GM12878 (cell line): ENCODE measurements at regions not wholly inside any gene's neighbourhood (a gene's known extent, or its start where the extent isn't known, plus 50 kb on each side); places are given as distances from the start of the nearest gene placed in this dataset.

Source experiments
- FOXK2 ChIP-seq: fragments of 450-650 bp; IDR thresholded peaks from 2 replicates; pipeline ENCODE4 v1.6.1; 2017; ENCODE audit warnings: mild to moderate bottlenecking, moderate library complexity
- POLR2AphosphoS2 ChIP-seq: IDR thresholded peaks from 2 replicates; pipeline ENCODE4 v1.6.1; 2011; ENCODE audit warnings: low read depth, mild to moderate bottlenecking, low read length, improper control_type of control experiment, moderate library complexity
- SMAD1 ChIP-seq: fragments of 450-650 bp; IDR thresholded peaks from 2 replicates; pipeline ENCODE4 v1.6.1; 2018; ENCODE audit warnings: mild to moderate bottlenecking, low read depth; ENCODE audit not compliant: partially characterized antibody
- TBL1XR1 ChIP-seq: IDR thresholded peaks from 2 replicates; pipeline ENCODE4 v1.6.1; 2012; ENCODE audit warnings: low read depth, low read length, improper control_type of control experiment
- USF1 ChIP-seq: IDR thresholded peaks from 2 replicates; pipeline ENCODE4 v1.6.1; 2011; ENCODE audit warnings: borderline replicate concordance, low read depth, mild to moderate bottlenecking, moderate library complexity, mixed read lengths, low read length; ENCODE audit not compliant: insufficient read depth; ENCODE audit errors: extremely low read length
- USF2 ChIP-seq: IDR thresholded peaks from 2 replicates; pipeline ENCODE4 v1.6.1; 2011; ENCODE audit warnings: low read depth, low read length, improper control_type of control experiment, borderline replicate concordance
- ZBTB33 ChIP-seq: fragments of 450-650 bp; IDR thresholded peaks from 2 replicates; pipeline ENCODE4 v1.6.1; 2017; ENCODE audit warnings: mild to moderate bottlenecking

GRCh38 chr14:106269029-106269428 is 742.6 kb downstream of the TMEM121 start (continued):
- TF ChIP-seq TBL1XR1 (no peak), POLR2AphosphoS2 (peak; percentile 63; the same call in 1 of the 2 replicates), USF2 (no peak), USF1 (no peak), SMAD1 (peak; percentile 89), ZBTB33 (no peak), FOXK2 (no peak)
